ENCODE measurements at regions not wholly inside any gene's neighbourhood (a gene's known extent, or its start where the extent isn't known, plus 50 kb on each side); places are given as distances from the start of the nearest gene placed in this dataset.

DNA sequence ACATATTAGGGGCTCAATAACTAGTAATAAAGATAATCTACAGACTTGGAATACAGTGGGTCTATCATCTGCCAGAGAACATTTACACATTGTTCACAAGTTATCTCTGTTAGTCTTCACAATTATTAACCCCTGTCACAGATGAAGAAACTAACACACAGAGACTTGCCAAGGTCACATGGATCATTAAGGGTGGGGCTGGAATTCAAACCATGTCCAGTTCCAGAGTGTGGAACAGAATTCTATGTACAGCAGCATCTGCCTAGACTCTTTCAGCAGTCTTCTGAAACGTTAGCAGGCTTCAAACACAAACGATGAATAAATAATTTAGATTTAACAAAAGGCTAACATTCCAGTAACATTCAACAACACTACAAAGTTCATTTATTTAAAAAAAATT is 673.9 kb upstream of the NR2F2 start (continued):
- no peak for TF ChIP-seq HOXD1 (CRISPR knock-in tag; IDR thresholded peaks at IDR 0.05)
- TF ChIP-seq, protein P1, sequence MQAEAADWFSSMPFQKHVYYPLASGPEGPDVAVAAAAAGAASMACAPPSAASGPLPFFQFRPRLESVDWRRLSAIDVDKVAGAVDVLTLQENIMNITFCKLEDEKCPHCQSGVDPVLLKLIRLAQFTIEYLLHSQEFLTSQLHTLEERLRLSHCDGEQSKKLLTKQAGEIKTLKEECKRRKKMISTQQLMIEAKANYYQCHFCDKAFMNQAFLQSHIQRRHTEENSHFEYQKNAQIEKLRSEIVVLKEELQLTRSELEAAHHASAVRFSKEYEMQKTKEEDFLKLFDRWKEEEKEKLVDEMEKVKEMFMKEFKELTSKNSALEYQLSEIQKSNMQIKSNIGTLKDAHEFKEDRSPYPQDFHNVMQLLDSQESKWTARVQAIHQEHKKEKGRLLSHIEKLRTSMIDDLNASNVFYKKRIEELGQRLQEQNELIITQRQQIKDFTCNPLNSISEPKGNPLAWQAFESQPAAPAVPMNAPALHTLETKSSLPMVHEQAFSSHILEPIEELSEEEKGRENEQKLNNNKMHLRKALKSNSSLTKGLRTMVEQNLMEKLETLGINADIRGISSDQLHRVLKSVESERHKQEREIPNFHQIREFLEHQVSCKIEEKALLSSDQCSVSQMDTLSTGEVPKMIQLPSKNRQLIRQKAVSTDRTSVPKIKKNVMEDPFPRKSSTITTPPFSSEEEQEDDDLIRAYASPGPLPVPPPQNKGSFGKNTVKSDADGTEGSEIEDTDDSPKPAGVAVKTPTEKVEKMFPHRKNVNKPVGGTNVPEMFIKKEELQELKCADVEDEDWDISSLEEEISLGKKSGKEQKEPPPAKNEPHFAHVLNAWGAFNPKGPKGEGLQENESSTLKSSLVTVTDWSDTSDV (CRISPR knock-in tag; IDR thresholded peaks at IDR 0.05): no peak

DNA sequence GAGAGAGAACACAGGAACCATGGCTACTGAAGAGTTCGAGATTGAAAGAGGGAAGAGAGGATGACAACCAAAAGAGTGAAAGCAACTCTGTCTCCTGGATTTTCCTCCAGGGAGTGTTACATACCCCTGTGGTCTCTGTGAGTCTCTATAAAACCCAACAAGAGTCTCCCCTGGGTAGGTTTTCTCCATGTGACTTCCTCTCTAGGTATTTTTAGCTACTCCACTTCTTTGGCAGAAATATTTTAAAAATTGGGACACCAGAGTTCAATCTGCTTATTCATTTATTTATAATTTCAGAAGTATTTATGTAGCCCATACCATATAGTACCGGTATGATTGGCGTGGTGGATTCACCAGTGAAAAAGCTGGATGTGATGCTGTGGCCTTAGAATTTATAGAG is 671.7 kb upstream of the NR2F2 start:
- H3K4me2 ChIP-seq (ENCODE audit: low read depth, low read length): no peak overlapping the region
- H3K36me3 ChIP-seq (replicated peaks in 1 of 2; ENCODE audit: control insufficient read depth in 1 of 2, insufficient read depth in 2 of 2, low read length in 2 of 2): no peaks in the 10 kb centered on the region
- intact Hi-C loops (cut with micrococcal nuclease; ENCODE audit: unreplicated experiment): no loop called here
- 0% methylated on average over 3 of the region's 3 CpGs for WGBS (ENCODE audit: low lambda C conversion rate)
- no peak overlapping the region for H2AFZ ChIP-seq (ENCODE audit: low read length)
- H3K79me2 ChIP-seq (ENCODE audit: insufficient read depth, low read length): no peaks in the 10 kb centered on the region
- in situ Hi-C loops (cut with HindIII; ENCODE audit: extremely low pct_ligation_motif_present, low pct_unique_long_range_greater_than_20kb): no loop called here
- POLR2A ChIA-PET: no interaction called here
- no peaks in the 10 kb centered on the region for H4K20me1 ChIP-seq (ENCODE audit: insufficient read depth, low read length)
- H3K27ac ChIP-seq (ENCODE audit: extremely low read length, insufficient read depth, low read length): no peak overlapping the region
- H3K4me3 ChIP-seq (replicated peaks in 1 of 3; ENCODE audit: insufficient read depth in 1 of 3, low read depth in 2 of 3, low read length in 3 of 3): no peak overlapping the region
- H3K27me3 ChIP-seq (ENCODE audit: control insufficient read depth in 1 of 2, insufficient read depth in 2 of 2, low read length in 2 of 2): no peaks in the 10 kb centered on the region
- no peak for ATAC-seq
- no peak for DNase-seq (ENCODE audit: low spot score)
- CTCF ChIA-PET (ENCODE audit: low intra/inter-chr PET ratio, low total read pairs): no interaction called here
- no peak overlapping the region for H3K9ac ChIP-seq (ENCODE audit: insufficient read depth, low read depth, low read length)
- no peak for FAIRE-seq
- no peaks in the 10 kb centered on the region for H3K4me1 ChIP-seq (ENCODE audit: insufficient read depth, low read length)
- BruUV-seq (replicated peaks): no TSS peak
- peaks cover 85% of the 10 kb centered on the region for H3K9me3 ChIP-seq (ENCODE audit: low read length)
- no peak for TF ChIP-seq HMG20B (CRISPR knock-in tag; conservative IDR thresholded peaks at IDR 0.05)
- TF ChIP-seq JARID2 (CRISPR knock-in tag; IDR thresholded peaks at IDR 0.05; ENCODE audit: insufficient replicate concordance): no peak
- no peak for TF ChIP-seq ZNF256 (CRISPR knock-in tag; conservative IDR thresholded peaks at IDR 0.05)
- TF ChIP-seq KLF6 (CRISPR knock-in tag; IDR thresholded peaks at IDR 0.05): no peak
- no peak for TF ChIP-seq ESRRA (CRISPR knock-in tag; IDR thresholded peaks at IDR 0.05; ENCODE audit: low read depth)
- TF ChIP-seq HNRNPUL1 (IDR thresholded peaks at IDR 0.05; ENCODE audit: low read depth, low read length): no peak
- TF ChIP-seq SALL2 (CRISPR knock-in tag; IDR thresholded peaks at IDR 0.05): no peak
- TF ChIP-seq, protein P2, sequence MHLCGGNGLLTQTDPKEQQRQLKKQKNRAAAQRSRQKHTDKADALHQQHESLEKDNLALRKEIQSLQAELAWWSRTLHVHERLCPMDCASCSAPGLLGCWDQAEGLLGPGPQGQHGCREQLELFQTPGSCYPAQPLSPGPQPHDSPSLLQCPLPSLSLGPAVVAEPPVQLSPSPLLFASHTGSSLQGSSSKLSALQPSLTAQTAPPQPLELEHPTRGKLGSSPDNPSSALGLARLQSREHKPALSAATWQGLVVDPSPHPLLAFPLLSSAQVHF (CRISPR knock-in tag; IDR thresholded peaks at IDR 0.05): no peak
- TF ChIP-seq TCF12 (IDR thresholded peaks at IDR 0.05): no peak
- TF ChIP-seq TCF12 (CRISPR knock-in tag; IDR thresholded peaks at IDR 0.05): no peak
- TF ChIP-seq, protein P3, sequence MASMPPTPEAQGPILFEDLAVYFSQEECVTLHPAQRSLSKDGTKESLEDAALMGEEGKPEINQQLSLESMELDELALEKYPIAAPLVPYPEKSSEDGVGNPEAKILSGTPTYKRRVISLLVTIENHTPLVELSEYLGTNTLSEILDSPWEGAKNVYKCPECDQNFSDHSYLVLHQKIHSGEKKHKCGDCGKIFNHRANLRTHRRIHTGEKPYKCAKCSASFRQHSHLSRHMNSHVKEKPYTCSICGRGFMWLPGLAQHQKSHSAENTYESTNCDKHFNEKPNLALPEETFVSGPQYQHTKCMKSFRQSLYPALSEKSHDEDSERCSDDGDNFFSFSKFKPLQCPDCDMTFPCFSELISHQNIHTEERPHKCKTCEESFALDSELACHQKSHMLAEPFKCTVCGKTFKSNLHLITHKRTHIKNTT (CRISPR knock-in tag; IDR thresholded peaks at IDR 0.05): no peak
- no peak for TF ChIP-seq SIN3A (IDR thresholded peaks at IDR 0.05; ENCODE audit: borderline replicate concordance, low read depth, low read length)
- no peak for TF ChIP-seq SKI (IDR thresholded peaks at IDR 0.05; ENCODE audit: partially characterized antibody)
- no peak for TF ChIP-seq MZF1 (CRISPR knock-in tag; IDR thresholded peaks at IDR 0.05; ENCODE audit: borderline replicate concordance)
- no peak for TF ChIP-seq ZNF629 (CRISPR knock-in tag; conservative IDR thresholded peaks at IDR 0.05)
- TF ChIP-seq MBD4 (IDR thresholded peaks at IDR 0.05; ENCODE audit: borderline replicate concordance, low read length): no peak
- TF ChIP-seq, protein P4, sequence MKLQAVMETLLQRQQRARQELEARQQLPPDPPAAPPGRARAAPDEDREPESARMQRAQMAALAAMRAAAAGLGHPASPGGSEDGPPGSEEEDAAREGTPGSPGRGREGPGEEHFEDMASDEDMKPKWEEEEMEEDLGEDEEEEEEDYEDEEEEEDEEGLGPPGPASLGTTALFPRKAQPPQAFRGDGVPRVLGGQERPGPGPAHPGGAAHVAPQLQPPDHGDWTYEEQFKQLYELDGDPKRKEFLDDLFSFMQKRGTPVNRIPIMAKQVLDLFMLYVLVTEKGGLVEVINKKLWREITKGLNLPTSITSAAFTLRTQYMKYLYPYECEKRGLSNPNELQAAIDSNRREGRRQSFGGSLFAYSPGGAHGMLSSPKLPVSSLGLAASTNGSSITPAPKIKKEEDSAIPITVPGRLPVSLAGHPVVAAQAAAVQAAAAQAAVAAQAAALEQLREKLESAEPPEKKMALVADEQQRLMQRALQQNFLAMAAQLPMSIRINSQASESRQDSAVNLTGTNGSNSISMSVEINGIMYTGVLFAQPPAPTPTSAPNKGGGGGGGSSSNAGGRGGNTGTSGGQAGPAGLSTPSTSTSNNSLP (IDR thresholded peaks at IDR 0.05; ENCODE audit: low read depth, low read length): no peak
- no peak for TF ChIP-seq ZNF501 (CRISPR knock-in tag; IDR thresholded peaks at IDR 0.05)
- TF ChIP-seq ZNF761 (CRISPR knock-in tag; conservative IDR thresholded peaks at IDR 0.05): no peak
